GM10266 (cell line): ENCODE measurements at regions not wholly inside any gene's neighbourhood (a gene's known extent, or its start where the extent isn't known, plus 50 kb on each side); places are given as distances from the start of the nearest gene placed in this dataset.
A peak's percentile ranks its signal among the peaks of the same experiment; 100 is the strongest.

Experiments
- DNase-seq: peaks from one replicate; pipeline ENCODE4 v3.0.0; 2012; ENCODE audit errors: extremely low spot score
- TF ChIP-seq, protein P1 (sequence below): IDR thresholded peaks from 2 replicates; pipeline ENCODE4 v1.5.1; 2012; ENCODE audit warnings: mild to moderate bottlenecking, low read depth; ENCODE audit not compliant: control insufficient read depth, insufficient read depth; ENCODE audit errors: missing control alignments

DNA sequence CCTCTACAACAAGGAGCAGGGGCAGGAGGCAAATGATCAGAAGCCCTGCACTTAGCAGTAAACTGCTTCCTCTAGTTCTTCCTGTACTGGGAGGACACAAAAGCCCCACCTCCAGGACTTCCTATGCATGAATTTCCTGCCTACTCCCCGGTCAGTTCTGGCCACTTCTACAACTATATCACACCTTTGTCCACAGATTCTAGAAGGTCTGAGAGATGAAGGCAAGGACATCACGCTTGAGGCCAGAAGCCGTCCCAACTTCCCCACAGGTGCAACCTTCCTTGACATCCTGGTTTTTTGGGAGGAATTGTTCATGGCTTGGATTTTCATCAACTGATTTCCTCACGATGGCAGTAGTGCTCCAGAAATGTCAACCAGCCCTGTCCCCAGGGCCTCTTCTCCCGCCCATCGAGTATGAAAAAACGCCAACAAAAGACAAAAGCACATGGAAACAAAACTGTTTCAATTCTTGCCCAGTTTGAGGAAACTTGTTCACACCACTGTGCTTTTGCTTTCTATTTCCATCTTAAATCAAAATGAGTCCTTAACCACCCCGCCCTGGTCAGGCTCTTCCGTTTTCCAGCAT, 206.5 kb upstream of the STK26 start:
- TF ChIP-seq, protein P1, sequence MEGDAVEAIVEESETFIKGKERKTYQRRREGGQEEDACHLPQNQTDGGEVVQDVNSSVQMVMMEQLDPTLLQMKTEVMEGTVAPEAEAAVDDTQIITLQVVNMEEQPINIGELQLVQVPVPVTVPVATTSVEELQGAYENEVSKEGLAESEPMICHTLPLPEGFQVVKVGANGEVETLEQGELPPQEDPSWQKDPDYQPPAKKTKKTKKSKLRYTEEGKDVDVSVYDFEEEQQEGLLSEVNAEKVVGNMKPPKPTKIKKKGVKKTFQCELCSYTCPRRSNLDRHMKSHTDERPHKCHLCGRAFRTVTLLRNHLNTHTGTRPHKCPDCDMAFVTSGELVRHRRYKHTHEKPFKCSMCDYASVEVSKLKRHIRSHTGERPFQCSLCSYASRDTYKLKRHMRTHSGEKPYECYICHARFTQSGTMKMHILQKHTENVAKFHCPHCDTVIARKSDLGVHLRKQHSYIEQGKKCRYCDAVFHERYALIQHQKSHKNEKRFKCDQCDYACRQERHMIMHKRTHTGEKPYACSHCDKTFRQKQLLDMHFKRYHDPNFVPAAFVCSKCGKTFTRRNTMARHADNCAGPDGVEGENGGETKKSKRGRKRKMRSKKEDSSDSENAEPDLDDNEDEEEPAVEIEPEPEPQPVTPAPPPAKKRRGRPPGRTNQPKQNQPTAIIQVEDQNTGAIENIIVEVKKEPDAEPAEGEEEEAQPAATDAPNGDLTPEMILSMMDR, result peak; percentile 37
- peak; percentile 32 for DNase-seq

DNA sequence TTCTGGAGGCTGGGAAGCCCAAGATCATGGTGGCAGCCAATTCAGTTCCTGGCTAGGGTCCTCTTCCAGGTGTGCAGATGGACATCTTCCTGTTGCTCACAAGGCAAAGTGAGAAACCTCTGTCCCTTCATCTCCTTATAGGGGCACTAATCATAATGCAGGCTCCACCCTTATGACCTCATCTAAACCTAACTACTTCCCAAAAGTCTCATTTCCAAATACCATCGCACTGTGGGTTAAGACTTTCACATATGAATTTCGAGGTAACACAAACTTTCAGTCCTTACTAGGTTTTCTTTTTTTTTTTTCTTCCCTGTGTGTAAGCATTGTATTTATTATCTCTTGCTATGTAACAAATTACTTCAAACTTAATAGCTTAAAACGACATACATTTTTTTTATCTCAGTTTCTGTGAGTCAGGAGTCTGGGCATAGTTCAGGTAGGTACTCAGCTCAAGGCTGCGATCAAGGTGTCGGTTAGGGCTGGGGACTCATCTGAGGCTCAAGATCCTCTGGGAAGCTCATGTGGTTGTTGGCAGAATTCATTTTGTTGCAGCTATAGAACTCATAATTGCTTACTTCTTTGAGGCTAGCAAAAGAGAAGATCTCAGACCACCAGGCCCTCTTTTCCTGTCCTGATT, 204.7 kb upstream of the STK26 start:
- DNase-seq, result no peak
- TF ChIP-seq, protein P1, result no peak

DNA sequence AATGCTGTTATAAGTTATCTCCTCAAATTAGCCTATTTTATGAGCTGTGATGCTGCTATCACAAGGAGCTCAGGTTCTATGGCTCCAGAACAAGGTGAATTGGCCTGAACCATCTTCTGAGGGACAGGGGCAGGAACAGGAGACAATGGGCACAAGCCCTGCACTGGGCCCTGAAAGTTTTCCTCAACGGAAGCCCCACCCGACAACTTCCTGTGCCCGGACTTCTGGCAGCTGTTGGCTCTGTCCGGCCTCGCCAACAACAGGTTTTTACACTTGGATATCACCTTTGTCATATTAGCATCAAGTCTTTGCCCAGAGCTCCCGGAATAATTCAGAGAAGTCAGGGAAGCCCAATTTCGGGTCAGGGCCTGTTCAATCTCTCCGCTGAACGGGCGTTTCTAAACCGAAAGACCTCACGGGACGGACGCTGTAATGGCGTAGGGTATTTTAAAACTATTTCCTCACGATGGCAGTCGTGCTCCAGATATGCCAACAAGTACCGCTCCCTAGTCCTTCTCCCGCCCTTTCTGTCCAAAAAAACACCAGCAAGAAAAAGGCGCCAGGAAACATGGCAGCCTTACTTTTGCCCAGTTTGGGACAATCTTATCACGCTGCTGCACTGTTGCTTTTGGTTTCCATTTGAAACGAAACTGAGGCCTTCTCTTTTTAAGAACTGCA, 201.0 kb upstream of the STK26 start:
- TF ChIP-seq, protein P1, result no peak
- no peak for DNase-seq

DNA sequence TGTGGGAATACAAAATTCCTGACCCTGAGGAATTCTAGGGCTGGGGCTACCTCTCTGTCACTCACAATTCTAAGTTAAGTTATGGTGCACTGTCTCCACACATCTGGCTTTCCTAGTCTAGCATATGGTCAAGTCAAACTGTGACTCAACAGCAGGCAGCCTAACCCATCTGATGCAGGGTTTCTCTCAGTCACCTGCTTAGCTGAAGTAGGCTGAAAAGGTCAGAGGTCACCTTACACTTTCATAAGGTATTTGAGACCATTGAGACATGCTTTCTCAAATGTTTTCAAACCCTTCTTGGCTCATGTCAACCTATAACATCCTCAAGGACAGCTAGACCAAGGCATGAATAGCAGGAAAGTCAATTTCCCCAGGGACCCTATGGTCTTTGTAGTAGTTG, 196.5 kb upstream of the STK26 start:
- DNase-seq, result no peak
- TF ChIP-seq, protein P1, result no peak

DNA sequence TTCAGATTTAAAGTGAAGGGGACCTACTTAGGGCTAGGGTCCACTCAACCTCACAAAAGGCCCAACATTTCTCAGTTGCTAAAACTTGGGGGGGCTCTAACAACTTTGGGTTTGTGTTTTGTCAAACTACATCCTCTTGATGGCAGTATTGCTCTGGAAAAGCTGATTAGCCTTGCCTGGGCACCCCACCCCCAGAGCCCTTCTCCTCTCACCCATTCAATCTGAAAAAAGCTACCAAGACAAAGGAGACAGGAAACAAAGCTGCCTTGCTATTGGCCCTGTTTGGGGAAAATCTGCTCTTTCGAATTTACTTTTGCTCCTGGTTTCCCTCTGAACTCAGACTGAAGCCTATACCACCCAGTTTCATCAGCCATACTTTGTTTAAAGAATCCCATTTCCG, 195.2 kb upstream of the STK26 start:
- DNase-seq, result peak; percentile 18

DNA sequence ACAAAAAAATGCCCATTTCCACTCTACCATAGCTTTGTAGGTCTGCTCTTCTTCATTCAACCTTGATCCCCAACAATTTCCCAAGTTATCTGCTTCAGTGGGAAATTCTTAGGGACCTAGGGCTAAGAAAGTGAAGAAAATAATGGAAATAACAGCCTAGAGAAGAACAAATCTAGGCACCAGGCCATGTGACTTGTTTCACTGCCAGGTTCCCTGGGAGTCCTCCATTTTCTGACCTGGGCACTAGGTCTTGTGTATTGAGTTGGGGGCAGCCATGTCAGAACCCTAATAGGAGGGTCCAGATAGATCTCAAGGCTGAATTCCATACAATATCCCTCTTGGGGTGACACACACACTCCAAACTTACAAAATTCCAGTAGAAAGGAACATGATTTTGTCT, 194.6 kb upstream of the STK26 start:
- DNase-seq, result no peak
- TF ChIP-seq, protein P1, result no peak

More for the DNA sequence above, 195.2 kb upstream of the STK26 start:
- TF ChIP-seq, protein P1, result peak; percentile 32

DNA sequence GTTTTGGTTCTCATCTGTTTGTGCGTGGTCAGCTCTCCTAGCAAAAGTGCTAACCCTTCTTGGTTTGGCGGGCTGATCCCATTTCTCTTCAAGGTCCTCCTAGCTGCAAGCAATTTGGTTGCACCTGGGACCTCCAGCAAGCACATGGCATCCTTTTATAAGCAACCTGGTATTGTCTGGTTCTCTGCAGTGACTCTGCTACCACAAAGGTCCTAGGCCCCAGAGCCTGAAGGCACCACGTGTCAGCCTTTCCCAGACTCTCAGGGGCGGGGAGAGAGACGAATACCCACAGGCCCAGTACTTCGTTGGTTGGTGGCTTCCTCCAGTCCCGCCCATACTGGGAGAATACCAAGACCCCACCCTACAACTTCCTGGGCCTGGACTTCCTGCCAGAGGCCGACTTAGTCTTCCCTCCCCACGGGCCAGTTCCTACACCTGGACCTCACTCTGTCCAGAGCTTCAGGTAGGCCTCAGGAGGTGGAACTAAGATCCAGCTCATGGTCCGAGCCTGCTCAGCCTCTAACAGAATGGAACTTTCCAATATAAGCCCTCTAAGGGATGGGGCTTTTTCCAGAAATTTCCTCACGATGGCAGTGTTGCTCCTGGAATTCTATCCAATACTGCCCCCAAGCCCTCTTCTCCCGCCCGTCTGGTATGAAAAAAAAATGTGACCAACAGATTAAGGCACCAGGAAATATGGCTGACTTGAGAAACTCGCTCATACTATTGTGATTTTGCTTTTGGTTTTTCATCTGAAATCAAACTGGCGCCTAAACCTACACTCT, 192.5 kb upstream of the STK26 start:
- TF ChIP-seq, protein P1, result peak; percentile 26
- peak; percentile 27 for DNase-seq
